Eye (tissue), 1 donor: ENCODE measurements at regions not wholly inside any gene's neighbourhood (a gene's known extent, or its start where the extent isn't known, plus 50 kb on each side); places are given as distances from the start of the nearest gene placed in this dataset.

Experiments
- DNase-seq: peaks from one replicate; pipeline ENCODE4 v3.0.0-alpha.2; 2015

DNA sequence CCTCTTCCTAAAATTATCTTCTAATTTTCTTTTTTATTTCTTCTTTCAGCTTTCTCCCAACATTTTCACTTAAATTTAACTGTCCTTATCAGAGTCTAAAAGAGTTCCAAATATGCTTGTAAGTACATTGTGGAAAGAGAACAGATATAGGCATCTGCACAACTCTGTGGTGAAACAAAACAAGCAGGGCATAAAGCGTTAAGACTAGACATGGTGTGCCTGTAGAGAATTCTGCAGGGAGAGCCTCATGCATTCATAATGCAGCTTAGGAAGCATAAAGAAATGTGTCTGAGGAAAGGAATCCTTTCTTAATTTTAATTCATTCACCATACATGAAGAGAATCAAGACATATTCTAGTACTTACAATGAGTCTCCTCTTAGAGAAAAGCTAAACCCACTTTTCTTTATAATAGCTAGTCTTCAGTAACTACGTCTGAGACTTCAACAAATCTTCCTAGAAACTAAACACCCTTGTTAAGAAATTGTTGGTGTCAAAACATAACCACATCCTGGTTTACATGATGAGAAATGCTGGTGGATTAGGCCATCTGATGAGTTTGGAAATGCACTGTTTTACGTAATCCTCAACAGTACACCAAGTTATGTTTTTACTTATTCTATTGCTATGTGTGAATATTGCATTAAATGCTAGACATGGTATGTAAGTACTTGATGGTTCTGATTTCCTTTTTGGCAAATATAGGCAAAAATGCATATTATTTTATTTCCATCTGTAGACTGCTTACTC, 307.8 kb upstream of the GIMD1 start:
- DNase-seq = peak; percentile 12

DNA sequence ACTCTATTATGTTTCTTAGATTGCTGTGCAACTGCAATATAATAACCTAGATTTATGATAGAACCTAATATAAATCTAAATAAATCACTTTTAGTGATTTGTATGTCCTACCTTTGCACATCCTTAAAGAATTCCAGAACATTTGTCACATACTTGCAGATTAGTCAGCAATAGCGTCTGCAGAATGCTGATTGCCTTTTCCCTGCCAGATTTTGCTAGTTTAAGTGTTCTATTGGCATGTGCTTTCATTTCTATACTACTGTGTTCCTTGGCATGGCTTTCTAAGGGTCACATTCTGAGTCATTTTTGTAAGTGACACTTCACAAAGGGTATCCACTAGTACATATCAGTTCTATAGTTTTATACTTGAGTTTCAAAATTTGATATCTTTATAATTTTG, 303.1 kb upstream of the GIMD1 start:
- DNase-seq = no peak

DNA sequence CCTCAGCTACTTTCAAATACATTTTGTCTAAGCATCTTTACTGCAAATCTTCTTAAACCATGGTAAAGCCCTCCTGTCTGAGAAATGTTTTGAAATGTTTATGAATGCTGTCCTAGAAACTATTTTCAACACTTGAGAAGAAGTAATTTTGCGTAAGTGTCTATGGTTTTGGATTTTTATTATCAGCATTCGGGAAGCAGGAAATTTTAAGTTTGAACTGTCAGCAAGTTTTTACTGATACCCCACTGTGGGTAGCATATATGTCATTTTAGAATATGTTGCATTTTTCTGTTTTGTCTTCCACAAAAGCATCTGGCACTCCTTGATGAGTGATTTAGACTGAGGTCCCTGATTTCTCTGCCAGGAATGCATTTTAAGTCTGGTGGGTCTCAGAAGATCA, 302.4 kb upstream of the GIMD1 start:
- DNase-seq = no peak

DNA sequence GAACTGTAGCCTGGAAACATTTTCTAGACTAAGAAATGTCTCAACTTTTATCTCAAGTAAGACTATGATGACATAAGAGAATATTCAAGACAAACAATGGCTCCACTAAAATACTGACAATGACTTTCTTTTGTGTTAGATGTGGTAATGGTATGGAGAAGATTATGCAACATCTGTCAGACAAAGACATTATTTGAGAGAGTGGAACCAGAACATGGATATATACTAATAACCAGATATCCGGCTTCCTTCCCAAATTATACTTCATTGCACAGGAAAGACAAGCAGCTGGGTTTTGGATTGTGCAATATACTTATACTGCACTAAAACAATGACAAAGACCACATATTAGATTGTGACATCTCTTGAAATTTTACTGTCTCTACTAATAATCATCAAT, 290.8 kb upstream of the GIMD1 start:
- DNase-seq = no peak

DNA sequence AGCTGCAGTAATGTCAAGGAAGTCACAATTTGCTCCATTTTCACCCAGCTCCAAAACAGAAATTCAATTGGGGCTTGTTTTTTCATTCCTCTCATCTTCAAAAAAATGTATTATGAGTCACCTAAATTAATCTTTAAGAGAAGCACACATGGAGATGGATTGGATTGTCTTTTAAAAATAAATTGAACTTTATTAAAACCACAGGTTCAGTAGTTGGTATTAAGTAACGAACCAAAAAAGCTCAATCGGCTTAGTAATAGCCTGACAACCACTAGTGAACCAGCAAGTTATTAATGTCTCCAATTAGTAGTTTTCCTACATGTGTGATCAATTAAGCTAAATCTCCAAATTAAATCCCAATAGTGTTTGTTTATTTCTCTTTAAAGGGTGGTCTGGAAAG, 283.5 kb upstream of the GIMD1 start:
- DNase-seq = no peak

DNA sequence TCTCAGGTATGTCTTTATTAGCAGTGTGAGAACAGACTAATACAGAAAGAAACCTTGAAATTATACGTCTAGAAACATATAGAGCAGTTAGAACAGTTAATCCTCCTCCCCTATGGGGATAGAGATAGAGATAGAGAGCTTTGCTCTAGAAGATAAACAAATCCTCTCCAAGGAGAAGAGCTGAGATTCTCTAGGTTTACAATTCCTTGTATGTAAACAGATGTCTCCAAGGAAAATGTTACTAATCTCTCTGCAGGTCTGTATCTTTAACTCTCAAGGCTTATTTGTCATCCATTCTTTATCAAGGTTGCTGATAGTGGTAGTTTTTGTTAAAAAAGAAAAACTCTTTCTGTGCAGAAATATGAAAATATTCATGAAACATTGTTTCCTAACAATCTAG, 282.1 kb upstream of the GIMD1 start:
- DNase-seq = no peak

DNA sequence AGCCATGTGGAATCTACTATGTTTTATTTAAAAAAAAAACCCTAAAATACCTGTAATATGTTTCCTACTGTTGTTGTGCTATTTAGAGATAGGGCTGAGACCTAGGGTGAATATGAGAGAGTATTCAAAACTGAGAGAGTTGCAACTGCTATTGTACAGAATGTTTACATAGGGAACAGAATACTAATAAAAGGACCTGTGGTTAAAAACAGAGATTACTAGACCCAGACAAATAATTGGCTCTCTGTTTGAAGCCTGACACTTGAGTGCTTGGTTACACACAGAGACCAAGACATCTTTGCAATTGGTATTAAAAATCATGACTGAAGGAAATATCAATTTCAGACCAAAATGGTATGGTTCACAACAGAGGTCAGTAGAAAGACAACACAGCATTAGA, 278.9 kb upstream of the GIMD1 start:
- DNase-seq = no peak

DNA sequence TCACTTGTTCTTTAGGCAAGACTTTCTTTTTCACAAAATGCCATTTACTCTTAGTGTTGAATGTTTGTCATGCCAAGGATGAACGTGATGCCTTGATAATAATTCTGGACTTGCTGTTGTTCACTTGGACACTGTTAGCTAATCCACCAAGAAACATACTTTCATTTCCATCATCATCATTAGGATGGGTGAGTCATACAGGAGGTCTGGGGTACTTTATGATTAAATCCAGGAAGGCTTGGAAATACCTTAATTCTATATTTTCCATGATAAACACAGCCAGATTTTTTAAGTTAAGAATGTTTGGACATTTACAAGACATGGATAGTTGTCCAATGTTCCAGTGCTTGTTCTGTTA, 260.7 kb upstream of the GIMD1 start:
- DNase-seq = no peak

DNA sequence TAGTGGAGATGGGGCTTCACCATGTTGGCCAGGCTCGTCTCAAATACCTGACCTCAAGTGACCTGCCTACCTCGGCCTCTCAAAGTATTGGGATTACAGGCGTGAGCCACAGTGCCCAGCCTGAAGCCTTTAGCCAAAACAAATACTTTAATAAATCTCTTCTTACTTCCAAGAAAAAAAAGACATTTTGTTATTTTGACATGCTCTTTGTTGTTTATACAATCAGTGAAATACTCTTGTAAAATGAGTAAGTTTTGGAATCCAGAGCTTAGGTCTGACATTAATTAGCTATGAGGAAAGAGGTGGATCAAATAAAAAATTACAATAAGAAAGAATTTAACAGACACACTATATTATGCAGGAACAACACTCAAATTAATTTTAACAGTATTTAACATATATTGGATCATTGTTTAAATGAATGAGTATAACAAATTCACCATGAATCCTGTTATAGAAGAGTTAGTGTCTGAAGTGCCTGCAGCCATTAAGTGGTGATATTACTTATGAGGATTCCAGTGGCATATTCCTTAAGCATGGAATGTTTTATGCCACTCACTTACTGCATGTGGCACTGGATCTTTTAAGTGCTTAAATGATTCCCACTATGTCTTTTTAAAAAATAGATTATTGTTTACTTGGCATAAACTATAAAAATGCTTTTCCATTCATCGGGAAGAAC, 260.1 kb upstream of the GIMD1 start:
- no peak for DNase-seq

DNA sequence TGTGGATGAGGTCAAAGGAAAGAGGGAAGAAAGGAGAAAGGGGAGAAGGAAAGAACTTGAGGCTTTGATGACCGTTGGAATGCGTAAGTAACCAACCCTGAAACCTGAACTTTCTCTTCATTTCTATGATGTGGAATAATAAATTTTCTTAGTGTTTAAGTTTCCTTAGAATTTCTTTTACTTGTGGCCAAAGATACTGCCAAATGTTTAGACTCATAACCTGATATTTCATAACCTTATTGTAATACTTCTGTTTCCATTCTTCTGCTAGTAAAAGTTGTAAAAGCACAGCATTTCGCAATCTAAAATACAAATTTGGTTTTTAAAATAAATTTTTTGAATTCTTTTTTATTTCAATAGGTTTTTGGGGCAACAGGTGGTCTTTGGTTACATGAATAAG, 258.5 kb upstream of the GIMD1 start:
- no peak for DNase-seq

DNA sequence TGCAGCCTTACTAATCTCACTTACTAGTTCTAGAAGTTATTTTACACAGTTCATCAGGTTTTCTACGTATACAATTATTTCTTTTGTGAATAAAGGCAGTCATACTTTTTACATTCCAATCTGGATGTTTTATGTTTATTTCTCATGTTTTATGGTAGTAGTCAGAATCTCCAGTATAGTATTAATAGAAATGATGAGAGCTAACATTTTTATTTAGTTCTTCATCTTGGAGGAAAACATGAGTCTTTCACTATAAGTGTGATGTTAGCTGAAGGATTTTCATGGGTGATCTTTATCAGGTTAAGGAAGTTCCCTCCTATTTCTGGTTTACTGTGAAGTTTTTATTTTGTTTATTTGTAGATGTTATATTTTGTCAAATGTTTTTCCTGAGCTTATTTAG, 256.1 kb upstream of the GIMD1 start:
- DNase-seq = no peak

DNA sequence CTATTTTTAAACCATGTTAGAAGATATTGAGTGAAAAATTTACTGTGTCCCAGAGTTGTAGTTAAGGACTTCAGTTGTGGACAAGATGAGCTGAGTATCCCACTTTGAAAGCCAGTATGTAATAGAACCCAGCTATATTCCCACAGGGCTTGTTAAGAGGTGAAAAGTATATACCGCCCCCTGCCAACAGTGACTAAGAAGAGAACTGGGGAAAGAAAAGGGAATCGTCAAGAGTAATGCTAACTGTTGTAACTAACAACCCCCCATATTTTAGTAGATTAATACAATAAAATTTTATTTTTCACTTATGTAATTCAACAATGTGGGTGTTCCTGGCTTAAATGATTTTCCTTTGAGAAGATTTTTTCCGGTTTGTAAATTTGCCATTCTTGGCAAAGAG, 250.4 kb upstream of the GIMD1 start:
- no peak for DNase-seq

DNA sequence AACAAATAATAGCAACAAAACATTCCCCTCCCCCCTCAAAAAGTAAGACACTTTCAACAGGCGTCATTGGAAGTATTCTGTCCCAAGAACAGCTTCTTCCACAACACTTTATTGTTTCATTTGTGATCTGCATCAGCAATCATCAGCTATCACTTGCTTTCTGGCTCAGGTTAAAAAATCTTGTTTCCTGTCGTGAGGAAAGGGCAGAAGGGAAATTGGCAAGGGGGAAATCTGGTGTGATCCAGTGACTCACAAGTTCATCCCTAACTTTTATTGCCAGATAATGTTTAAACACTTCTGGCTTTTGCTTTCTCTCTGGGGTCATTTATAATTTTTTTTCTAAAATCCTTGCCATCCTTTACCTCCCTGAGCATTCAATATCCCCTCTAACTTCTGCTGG, 247.4 kb upstream of the GIMD1 start:
- no peak for DNase-seq

DNA sequence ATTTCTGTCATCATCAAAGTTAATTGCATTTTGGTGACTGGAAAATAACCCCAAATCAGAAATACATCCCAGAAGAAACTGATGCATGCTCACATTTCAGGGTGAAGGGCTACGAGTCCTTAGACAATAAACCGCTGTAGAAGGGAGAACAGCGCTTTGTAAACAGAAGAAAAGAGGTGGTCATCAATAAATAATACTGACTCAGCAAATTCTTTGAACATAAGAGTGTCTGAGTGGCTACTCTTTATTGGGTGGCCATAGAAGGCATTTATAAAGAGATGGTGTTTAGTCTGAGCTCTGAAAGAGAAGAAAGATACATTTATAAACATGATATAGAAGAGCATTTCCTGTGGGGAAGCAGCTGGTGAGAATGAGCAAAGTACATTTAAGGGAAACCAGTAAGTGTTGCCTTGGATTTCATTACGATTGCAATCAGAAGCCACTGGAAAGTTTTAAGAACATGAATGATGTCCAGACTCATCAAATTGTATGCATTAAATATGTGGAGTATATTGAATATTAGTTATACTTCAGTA, 246.9 kb upstream of the GIMD1 start:
- DNase-seq = no peak

DNA sequence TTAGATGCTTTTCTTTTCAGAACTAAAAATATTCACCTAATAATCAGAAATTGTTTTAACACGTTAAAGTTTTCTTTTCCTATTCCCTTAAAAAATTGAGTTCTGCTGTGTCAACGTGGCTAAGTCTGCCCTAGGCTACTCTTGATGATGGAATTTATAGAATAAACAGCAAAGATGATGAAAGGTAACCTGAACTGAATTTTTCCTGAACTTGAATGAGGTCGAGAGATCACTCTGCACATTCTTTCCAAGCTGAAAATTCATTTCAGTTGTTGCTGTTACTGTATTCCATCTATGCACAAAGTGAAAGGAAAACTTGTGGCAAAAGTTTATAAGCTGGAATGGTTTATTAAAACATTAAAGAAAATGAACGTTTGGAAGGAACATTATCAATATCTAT, 245.9 kb upstream of the GIMD1 start:
- DNase-seq = peak; percentile 18

DNA sequence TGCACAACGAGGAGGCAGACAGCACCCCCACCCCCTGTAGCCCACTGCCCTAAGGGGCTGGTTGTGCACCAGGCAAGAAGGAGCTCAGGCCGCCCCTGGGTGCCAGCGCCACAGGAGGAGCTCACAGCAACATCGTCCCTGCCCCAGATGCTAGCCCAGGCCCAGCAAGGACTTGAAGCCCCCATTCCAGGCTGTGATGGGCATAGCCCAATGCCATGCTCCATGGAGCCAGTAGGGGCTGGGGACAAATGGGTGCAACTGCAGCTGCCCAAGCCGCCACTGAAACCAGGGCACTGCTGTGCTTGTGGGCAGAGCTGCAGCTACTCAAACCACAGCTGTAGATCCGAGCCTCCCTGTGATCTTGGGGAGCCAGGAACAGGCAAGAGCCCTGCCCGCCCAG, 241.3 kb upstream of the GIMD1 start:
- DNase-seq = no peak

DNA sequence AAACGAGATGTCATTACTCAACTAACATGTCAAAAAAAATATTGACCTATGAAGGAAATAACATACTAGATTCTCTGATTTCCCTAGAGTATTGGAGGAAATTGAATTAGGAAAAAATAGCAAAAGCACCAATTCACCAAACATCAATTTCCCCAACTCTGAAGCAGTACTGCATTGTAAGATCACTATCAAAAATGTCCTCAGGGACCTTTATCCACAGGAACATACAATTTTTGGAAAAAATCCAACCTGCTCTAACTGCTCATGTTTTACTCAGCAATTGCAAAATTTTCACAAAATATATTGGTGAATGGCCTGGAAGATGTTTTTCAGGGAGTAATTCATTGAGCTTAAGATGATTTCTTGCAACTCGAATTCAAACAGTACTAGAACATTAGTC, 239.0 kb upstream of the GIMD1 start:
- no peak for DNase-seq

DNA sequence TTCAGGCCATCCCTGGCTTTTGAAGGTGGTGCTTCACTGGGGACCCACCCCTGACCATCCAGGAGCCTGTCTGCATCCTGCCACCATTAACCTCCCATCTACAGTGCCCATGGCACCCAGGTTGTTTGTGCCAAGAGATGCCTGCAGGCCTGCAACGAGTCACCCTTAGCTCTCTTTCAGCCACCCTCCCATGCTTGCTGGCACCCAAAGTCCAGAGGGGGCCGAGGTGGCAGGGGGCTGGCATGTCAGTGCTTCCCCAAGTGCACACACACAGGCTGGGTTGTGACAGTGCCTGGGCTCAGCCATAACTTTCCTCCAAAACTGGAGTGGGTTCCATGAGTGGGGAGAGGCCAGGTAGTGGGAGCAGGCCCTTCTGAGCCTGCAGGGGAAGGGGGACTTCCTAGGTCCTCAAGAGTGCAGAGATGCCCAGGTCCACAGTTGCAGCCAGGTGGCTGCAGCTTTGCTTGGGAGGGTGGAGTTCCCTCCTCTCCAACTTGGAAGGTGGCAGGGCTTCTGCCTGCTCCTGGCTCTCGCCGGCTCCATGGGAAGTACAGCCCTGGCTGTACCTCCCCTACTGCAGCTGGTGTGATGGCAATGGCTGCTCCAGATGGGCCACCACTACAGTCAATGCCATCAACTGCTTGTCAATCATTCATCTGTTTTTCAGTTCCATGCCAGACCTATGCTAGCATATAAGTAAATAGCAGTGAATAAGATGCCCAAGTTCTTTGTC, 235.9 kb upstream of the GIMD1 start:
- DNase-seq = no peak

DNA sequence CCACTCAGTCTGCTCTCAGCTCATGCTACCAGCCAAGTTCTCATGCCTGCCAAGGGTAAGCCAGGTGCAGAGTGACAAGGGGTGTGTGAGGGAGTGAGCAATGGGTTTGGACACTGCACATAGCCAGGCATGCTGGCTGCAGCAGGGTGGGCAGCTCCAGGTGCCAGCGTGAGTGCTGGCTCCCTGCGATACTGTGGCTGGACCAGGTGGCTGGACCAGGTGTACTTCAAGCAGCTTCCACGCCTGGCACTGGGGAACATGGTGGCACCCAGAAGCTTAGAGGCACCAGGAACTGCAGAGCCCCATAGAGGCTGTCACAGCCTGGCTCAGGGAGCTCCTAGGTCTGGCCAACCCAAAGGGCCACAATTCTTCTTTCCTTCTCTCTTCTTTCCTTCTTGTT, 234.9 kb upstream of the GIMD1 start:
- no peak for DNase-seq

DNA sequence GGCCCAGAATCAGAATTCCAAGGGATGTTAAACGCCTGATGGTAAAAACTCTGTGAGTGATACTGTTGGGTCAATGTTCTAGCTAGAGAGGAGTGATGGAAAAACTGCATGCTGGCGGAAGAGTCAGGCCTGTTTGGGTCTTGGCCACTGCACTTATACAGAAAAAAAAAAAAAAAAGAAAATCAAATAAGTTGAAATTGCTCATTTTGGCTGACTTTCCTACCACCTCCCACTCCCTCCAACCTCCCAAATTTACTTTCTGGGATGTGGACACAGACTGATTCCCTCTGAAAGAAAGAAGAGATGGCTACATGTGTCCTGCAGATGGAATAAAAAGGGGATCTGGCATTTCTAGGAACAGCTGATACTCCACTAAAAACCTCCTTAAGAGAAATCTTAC, 234.1 kb upstream of the GIMD1 start:
- no peak for DNase-seq

DNA sequence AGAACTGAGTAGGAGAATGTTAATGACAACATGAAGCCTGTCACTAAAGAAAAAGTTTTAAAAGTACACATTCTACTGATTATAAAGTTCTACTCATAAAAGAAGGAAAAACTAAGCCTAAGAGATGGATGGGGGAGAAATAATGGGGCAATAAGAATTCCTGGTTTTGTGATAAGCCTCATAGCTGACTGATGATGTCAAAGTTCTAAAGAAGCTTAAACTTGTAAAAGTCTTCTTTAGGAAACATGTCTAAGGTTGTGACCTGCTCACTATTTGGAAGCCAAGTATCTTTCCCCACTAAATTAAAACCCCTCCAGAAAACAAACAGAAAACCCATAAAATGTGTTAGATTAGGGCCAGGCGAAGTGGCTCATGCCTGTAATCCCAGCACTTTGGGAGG, 232.9 kb upstream of the GIMD1 start:
- DNase-seq = no peak

DNA sequence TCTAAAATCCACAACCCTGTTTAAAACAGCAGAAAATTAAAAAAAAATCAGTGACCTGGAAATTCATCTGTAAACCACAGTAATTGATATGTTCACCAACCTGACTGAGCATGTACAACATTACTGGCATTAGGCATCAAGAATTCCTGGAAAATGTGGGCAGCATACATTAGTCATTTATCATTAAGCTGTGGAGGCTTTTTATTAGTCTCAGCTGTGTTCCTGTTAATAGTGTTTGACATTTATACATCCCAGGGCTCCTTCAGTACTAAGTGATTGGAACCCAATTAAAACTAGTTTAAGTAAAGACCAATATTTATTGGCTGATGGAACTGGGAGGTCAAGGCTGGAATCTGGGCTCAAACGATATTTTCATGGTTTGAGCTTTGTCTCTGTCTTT, 227.3 kb upstream of the GIMD1 start:
- no peak for DNase-seq

DNA sequence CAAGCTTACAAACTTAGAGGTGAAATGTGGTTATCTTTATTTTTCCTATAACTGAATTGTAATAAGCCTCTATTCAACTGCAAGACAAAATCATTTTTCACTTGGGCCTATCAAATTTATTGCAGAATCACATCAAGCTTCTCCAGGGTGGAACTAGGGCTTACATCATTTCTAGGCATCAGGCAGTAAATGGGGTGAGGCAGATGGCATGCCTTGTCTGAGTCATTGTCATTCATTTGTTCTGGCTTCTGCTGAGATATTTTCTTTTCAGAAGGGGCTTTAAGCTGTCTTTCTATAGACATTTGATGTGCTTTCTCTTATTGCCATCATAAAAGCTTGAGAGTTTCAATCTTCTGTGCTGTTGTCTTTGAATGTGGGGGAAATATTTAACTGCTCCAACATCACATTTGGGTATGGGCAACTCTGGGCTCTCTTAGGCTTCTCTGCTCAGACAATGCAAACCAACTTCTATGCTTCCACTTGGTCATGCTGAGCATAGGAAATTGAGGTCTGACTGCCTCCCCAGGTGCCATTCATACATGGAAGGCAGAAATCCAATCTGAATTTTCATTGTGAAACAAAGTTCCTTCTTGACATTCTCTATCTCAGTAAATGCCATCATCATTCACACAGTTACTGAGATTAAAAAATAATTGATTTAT, 225.8 kb upstream of the GIMD1 start:
- DNase-seq = no peak

DNA sequence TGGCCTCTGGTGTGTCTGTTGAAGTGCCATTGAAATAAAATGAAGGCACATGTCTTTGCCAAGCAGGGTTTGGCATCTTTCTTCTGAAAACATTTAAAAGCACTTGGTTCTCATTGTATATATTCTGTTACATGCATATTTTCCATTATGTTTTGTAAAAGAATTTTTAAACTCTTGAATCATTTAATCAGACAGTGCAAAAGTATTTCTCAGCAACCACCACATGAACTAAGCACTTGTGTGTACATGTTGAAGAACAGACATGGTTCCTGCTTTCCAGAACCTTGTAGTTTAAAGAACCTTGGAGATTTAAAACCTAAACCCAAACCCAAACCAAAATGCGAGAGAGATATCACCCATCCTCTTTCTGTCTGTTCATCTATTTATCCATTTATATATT, 220.3 kb upstream of the GIMD1 start:
- DNase-seq = no peak
